Endothelial cell of umbilical vein (primary cell): ENCODE measurements at regions not wholly inside any gene's neighbourhood (a gene's known extent, or its start where the extent isn't known, plus 50 kb on each side); places are given as distances from the start of the nearest gene placed in this dataset.

Experiments
- BruUV-seq: library from RNA; stranded (reverse); fragments of 400-500 nt; replicated peaks from 2 replicates; lab custom pipeline; 2021; lab: Mats Ljungman, UMichigan
- CTCF ChIA-PET: fragments of 300-600, 350-600 bp; sonication (Branson Sonifier 250); formaldehyde crosslinking; loops from one replicate; lab custom pipeline; 2021; ENCODE audit warnings: antibody characterized with exemption, inconsistent platforms; lab: Charles Lee
- POLR2A ChIA-PET: fragments of 300-600, 350-600 bp; sonication (Branson Sonifier 250); formaldehyde crosslinking; loops from one replicate; lab custom pipeline; 2021; ENCODE audit warnings: antibody characterized with exemption, inconsistent platforms; lab: Charles Lee
- DNase-seq: peaks from one replicate; pipeline ENCODE4 v3.0.0-alpha.2; 2011; ENCODE audit warnings: low read depth, low spot score
- FAIRE-seq: peaks from 2 replicates; lab custom pipeline; 2011; peaks lifted over from hg19 to GRCh38; lab: Jason Lieb, UNC
- H2AFZ ChIP-seq: 2 replicates; pipeline ENCODE4 v1.6.0; 2012; ENCODE audit warnings: low read depth, low read length, control low read depth, inconsistent platforms
- H3K27ac ChIP-seq: 2 replicates; pipeline ENCODE4 v1.5.1; 2011; ENCODE audit warnings: low read depth, mild to moderate bottlenecking, control low read depth, low read length, moderate library complexity; ENCODE audit not compliant: insufficient read depth
- H3K27me3 ChIP-seq, 2 experiments: 2 replicates each; pipeline versions ENCODE4 v1.6.0 to v1.6.1; 2011; ENCODE audit warnings: low read length in 2 of 2, mixed read lengths in 1 of 2; ENCODE audit not compliant: control insufficient read depth in 2 of 2, insufficient read depth in 2 of 2
- H3K36me3 ChIP-seq, 2 experiments: 2 replicates in 1 of 2; 3 replicates in 1 of 2; pipeline ENCODE4 v1.5.1; 2011; ENCODE audit warnings: low read length in 2 of 2, mild to moderate bottlenecking in 1 of 2, moderate library complexity in 1 of 2; ENCODE audit not compliant: control insufficient read depth in 2 of 2, insufficient read depth in 2 of 2; ENCODE audit errors: extremely low read depth in 1 of 2
- H3K4me1 ChIP-seq: 3 replicates; pipeline ENCODE4 v1.5.1; 2011; ENCODE audit warnings: mild to moderate bottlenecking, low read length; ENCODE audit not compliant: control insufficient read depth, insufficient read depth; ENCODE audit errors: extremely low read depth
- H3K4me2 ChIP-seq: 2 replicates; pipeline ENCODE4 v1.6.1; 2011; ENCODE audit warnings: low read length, control low read depth, mixed read lengths; ENCODE audit not compliant: insufficient read depth
- H3K4me3 ChIP-seq, 3 experiments: fragments of 200-600 bp in 1 of 3; sonication (generic), shearing (Covaris generic) in 1 of 3; replicated peaks in 1 of 3; 2 replicates each; pipeline ENCODE4 v1.5.1; 2011 to 2016; ENCODE audit warnings: control low read depth in 3 of 3, low read length in 3 of 3, mild to moderate bottlenecking in 2 of 3, inconsistent platforms in 1 of 3, low read depth in 1 of 3, moderate library complexity in 1 of 3; ENCODE audit not compliant: insufficient read depth in 1 of 3
- H3K79me2 ChIP-seq: 2 replicates; pipeline ENCODE4 v1.6.0; 2012; ENCODE audit warnings: low read length, inconsistent platforms; ENCODE audit not compliant: control insufficient read depth, insufficient read depth
- H3K9ac ChIP-seq: replicated peaks from 2 replicates; pipeline ENCODE3; 2011; ENCODE audit warnings: low read length, control low read depth; ENCODE audit not compliant: insufficient read depth; ENCODE audit errors: extremely low read depth
- H3K9me1 ChIP-seq: replicated peaks from 3 replicates; pipeline ENCODE4 v1.6.0; 2011; ENCODE audit warnings: mild to moderate bottlenecking, low read length; ENCODE audit not compliant: control insufficient read depth, insufficient read depth; ENCODE audit errors: extremely low read depth
- H3K9me3 ChIP-seq: replicated peaks from 2 replicates; pipeline ENCODE4 v1.5.1; 2012; ENCODE audit warnings: low read length, inconsistent platforms; ENCODE audit not compliant: control insufficient read depth, insufficient read depth
- H4K20me1 ChIP-seq: replicated peaks from 2 replicates; pipeline ENCODE3; 2011; ENCODE audit warnings: mild to moderate bottlenecking, low read length; ENCODE audit not compliant: control insufficient read depth, insufficient read depth; ENCODE audit errors: extremely low read depth
- CTCF ChIP-seq, 2 donors: IDR thresholded peaks; 1 replicate in 1 of 2; 2 replicates in 1 of 2; pipeline ENCODE4 v1.5.1; 2011; ENCODE audit warnings: low read length in 2 of 2, mild to moderate bottlenecking in 2 of 2, moderate library complexity in 2 of 2, control low read depth in 1 of 2, inconsistent platforms in 1 of 2, low read depth in 1 of 2; ENCODE audit not compliant: insufficient read depth in 1 of 2; ENCODE audit errors: extremely low read depth in 1 of 2
- EZH2 ChIP-seq: IDR thresholded peaks from 2 replicates; pipeline ENCODE4 v1.6.1; 2012; ENCODE audit warnings: borderline replicate concordance, low read depth, mild to moderate bottlenecking, moderate library complexity, low read length, inconsistent platforms; ENCODE audit not compliant: severe bottlenecking
- MAX ChIP-seq: IDR thresholded peaks from 2 replicates; pipeline ENCODE4 v1.6.1; 2011; ENCODE audit not compliant: insufficient read depth, insufficient read length
- MYC ChIP-seq: IDR thresholded peaks from one replicate; pipeline ENCODE4 v1.6.1; 2011; ENCODE audit warnings: mild to moderate bottlenecking, low read depth, low read length
- dilution Hi-C: fragments of 300-500 bp; cut with MboI; formaldehyde crosslinking; loops from one replicate; pipeline ENCODE4 v1.15.0; 2019; ENCODE audit warnings: low sequenced_read_pairs; ENCODE audit not compliant: extremely low pct_ligation_motif_present
- intact Hi-C: fragments of 100-400 bp; cut with micrococcal nuclease; formaldehyde crosslinking; loops from one replicate; pipeline ENCODE4 v1.10.0; 2022

- H4K20me1 ChIP-seq = no peaks in the 10 kb centered on the region
- dilution Hi-C loops (no loop called here), intact Hi-C loops (no loop called here)
- ChIA-PET CTCF (interaction anchor here (0.6 to 7.7 kb wide), 5 partner anchors 11 to 200 kb away, joined by 3 to 131 read pairs (median 9); partner anchors contain the start of gene GADD45A), POLR2A (no interaction called here)
- TF ChIP-seq MYC (no peak), CTCF (IDR thresholded peaks at IDR 0.05; ENCODE audit: extremely low read depth in 1 of 2, insufficient read depth in 1 of 2, low read depth in 1 of 2, low read length in 2 of 2) (no peak), MAX (no peak), EZH2 (no peak)
- H3K27me3 ChIP-seq = no peaks in the 10 kb centered on the region
- peaks cover 13% of the 10 kb centered on the region for H3K4me1 ChIP-seq
- no peak overlapping the region for H2AFZ ChIP-seq
- no peak overlapping the region for H3K4me2 ChIP-seq
- no peaks in the 10 kb centered on the region for H3K36me3 ChIP-seq
- H3K9ac ChIP-seq = no peak overlapping the region
- no peak overlapping the region for H3K27ac ChIP-seq
- H3K9me1 ChIP-seq = no peaks in the 10 kb centered on the region
- BruUV-seq = no TSS peak
- FAIRE-seq (no peak), DNase-seq (no peak)
- no peaks in the 10 kb centered on the region for H3K79me2 ChIP-seq
- no peak overlapping the region for H3K4me3 ChIP-seq
- H3K9me3 ChIP-seq = no peaks in the 10 kb centered on the region
Measured at GRCh38 chr1:67559222-67559700, 125.7 kb upstream of the GADD45A start.
